Panc1 (cell line): ENCODE measurements at regions not wholly inside any gene's neighbourhood (a gene's known extent, or its start where the extent isn't known, plus 50 kb on each side); places are given as distances from the start of the nearest gene placed in this dataset.

ENCODE experiments used
- CTCF ChIP-seq: fragments of 450-650 bp; IDR thresholded peaks from 2 replicates; pipeline ENCODE4 v1.5.1; 2017; ENCODE audit warnings: mild to moderate bottlenecking
- REST ChIP-seq, 2 experiments: IDR thresholded peaks; 2 replicates each; pipeline ENCODE4 v1.6.1; 2011 to 2012; ENCODE audit warnings: low read depth in 2 of 2, control low read depth in 1 of 2, low read length in 1 of 2, mild to moderate bottlenecking in 1 of 2, moderate library complexity in 1 of 2; ENCODE audit not compliant: insufficient read depth in 1 of 2
- SIN3A ChIP-seq: IDR thresholded peaks from 2 replicates; pipeline ENCODE4 v1.6.1; 2012; ENCODE audit warnings: low read depth, mild to moderate bottlenecking, low read length, moderate library complexity, borderline replicate concordance; ENCODE audit not compliant: insufficient read depth

GRCh38 chr7:125746510-125746909 lies 816.9 kb upstream of the POT1 start:
- TF ChIP-seq REST (IDR thresholded peaks at IDR 0.05; ENCODE audit: insufficient read depth in 1 of 2, low read depth in 2 of 2, low read length in 1 of 2) (no peak), SIN3A (no peak), CTCF (no peak)
